Vagina (tissue), 2 donors: ENCODE measurements at regions not wholly inside any gene's neighbourhood (a gene's known extent, or its start where the extent isn't known, plus 50 kb on each side); places are given as distances from the start of the nearest gene placed in this dataset.

Source experiments
- POLR2A ChIP-seq, 2 donors: fragments of 450-650 bp; IDR thresholded peaks; one replicate each; pipeline ENCODE4 v1.6.1; 2017; ENCODE audit warnings: antibody characterized with exemption in 2 of 2, mild to moderate bottlenecking in 2 of 2, moderate library complexity in 2 of 2
- TF ChIP-seq, protein P1 (sequence below), 3 experiments: fragments of 450-650 bp in 2 of 3; fragments of 200-600 bp in 1 of 3; sonication (generic) in 1 of 3; IDR thresholded peaks; one replicate each; pipeline ENCODE4 v1.5.1; 2017 to 2019; ENCODE audit warnings: antibody characterized with exemption in 3 of 3, mild to moderate bottlenecking in 2 of 3, moderate library complexity in 2 of 3

DNA sequence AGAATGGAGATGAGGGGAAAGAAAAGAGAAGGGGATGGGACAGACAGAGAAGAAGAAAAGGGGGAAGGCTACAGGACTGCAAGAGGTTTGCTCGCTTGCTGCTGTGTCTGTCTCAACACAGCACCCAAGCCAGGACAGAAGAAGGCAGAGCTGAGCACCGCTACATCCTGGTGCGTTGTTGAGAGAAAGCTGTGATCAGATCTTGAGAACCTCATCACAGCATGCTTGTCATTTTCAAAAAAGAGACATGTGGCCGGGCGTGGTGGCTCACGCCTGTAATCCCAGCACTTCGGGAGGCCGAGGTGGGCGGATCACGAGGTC, 110.9 kb downstream of the NXNL2 start:
- TF ChIP-seq, protein P1, sequence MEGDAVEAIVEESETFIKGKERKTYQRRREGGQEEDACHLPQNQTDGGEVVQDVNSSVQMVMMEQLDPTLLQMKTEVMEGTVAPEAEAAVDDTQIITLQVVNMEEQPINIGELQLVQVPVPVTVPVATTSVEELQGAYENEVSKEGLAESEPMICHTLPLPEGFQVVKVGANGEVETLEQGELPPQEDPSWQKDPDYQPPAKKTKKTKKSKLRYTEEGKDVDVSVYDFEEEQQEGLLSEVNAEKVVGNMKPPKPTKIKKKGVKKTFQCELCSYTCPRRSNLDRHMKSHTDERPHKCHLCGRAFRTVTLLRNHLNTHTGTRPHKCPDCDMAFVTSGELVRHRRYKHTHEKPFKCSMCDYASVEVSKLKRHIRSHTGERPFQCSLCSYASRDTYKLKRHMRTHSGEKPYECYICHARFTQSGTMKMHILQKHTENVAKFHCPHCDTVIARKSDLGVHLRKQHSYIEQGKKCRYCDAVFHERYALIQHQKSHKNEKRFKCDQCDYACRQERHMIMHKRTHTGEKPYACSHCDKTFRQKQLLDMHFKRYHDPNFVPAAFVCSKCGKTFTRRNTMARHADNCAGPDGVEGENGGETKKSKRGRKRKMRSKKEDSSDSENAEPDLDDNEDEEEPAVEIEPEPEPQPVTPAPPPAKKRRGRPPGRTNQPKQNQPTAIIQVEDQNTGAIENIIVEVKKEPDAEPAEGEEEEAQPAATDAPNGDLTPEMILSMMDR (IDR thresholded peaks at IDR 0.05) = no peak
- no peak for TF ChIP-seq POLR2A (IDR thresholded peaks at IDR 0.05)
